ENCODE measurements at regions not wholly inside any gene's neighbourhood (a gene's known extent, or its start where the extent isn't known, plus 50 kb on each side); places are given as distances from the start of the nearest gene placed in this dataset.

DNA sequence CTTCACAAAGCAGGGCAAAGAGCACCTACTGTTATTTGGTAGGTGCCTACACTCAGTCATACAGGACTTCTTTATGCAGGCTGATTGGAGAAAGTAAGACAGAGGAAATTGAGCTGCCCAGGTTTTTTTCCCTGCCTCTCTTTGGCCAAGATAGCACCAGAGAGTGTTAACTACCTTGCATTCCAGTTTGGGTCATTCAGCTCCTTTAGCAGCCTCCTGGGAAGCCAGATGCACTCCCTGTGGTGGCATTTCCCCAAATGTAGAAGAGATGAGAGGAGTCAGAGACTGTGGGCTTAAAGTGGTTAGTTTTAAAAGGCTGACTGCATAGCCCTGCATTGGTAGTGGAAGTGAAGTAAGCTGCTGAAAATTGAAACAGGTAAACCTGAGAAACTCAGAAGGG is 358.4 kb downstream of the BCKDHB start:
- TF ChIP-seq EZH2 (IDR thresholded peaks at IDR 0.05), result no peak
- TF ChIP-seq POLR2AphosphoS5 (IDR thresholded peaks at IDR 0.05; ENCODE audit: borderline replicate concordance, low read depth, low read length), result no peak
